WTC11 (cell line): ENCODE measurements at regions not wholly inside any gene's neighbourhood (a gene's known extent, or its start where the extent isn't known, plus 50 kb on each side); places are given as distances from the start of the nearest gene placed in this dataset.

Source experiments
- ATF6 ChIP-seq: sonication (generic); formaldehyde crosslinking; IDR thresholded peaks from 2 replicates; pipeline ENCODE4 v1.8.1; 2023; ENCODE audit warnings: mild to moderate bottlenecking, missing genetic modification reagents
- CTCF ChIP-seq: fragments of 200-600 bp; IDR thresholded peaks from 2 replicates; pipeline ENCODE4 v1.8.0; 2022; ENCODE audit warnings: antibody characterized with exemption
- SMAD3 ChIP-seq: sonication (generic); formaldehyde crosslinking; IDR thresholded peaks from 2 replicates; pipeline ENCODE4 v1.8.0; 2022; ENCODE audit warnings: missing genetic modification reagents, mild to moderate bottlenecking, borderline replicate concordance
- ZNF121 ChIP-seq: sonication (generic); formaldehyde crosslinking; IDR thresholded peaks from 2 replicates; pipeline ENCODE4 v1.8.0; 2023; ENCODE audit warnings: missing genetic modification reagents
- ZNF425 ChIP-seq: fragments of 250-450 bp; sonication (Bioruptor Pico); conservative IDR thresholded peaks from 2 replicates; pipeline ENCODE4 v1.9.0; 2021; ENCODE audit warnings: mild to moderate bottlenecking

GRCh38 chr3:72436863-72437592, 411.2 kb downstream of the SHQ1 start:
- no peak for TF ChIP-seq ZNF425 (CRISPR knock-in tag)
- no peak for TF ChIP-seq ATF6 (CRISPR knock-in tag)
- TF ChIP-seq SMAD3 = no peak
- TF ChIP-seq CTCF = no peak
- no peak for TF ChIP-seq ZNF121 (CRISPR knock-in tag)
